Keratinocyte (primary cell): ENCODE measurements at regions not wholly inside any gene's neighbourhood (a gene's known extent, or its start where the extent isn't known, plus 50 kb on each side); places are given as distances from the start of the nearest gene placed in this dataset.

Experiments
- DNase-seq: peaks from one replicate; pipeline ENCODE4 v3.0.0-alpha.2; 2011; ENCODE audit warnings: low read depth, missing footprints, low spot score
- FAIRE-seq: peaks from 2 replicates; lab custom pipeline; 2011; peaks lifted over from hg19 to GRCh38; lab: Jason Lieb, UNC
- H2AFZ ChIP-seq: 2 replicates; pipeline ENCODE4 v1.6.0; 2012; ENCODE audit warnings: low read length, control low read depth, inconsistent platforms; ENCODE audit not compliant: control insufficient read depth
- H3K27ac ChIP-seq: 2 replicates; pipeline ENCODE4 v1.5.1; 2011; ENCODE audit warnings: low read length; ENCODE audit not compliant: control insufficient read depth, insufficient read depth
- H3K27me3 ChIP-seq: 3 replicates; pipeline ENCODE4 v1.6.0; 2011; ENCODE audit warnings: low read length; ENCODE audit not compliant: control insufficient read depth, insufficient read depth; ENCODE audit errors: extremely low read depth
- H3K36me3 ChIP-seq, 2 experiments: 2 replicates in 1 of 2; 3 replicates in 1 of 2; pipeline ENCODE4 v1.5.1; 2011; ENCODE audit warnings: low read length in 2 of 2, mild to moderate bottlenecking in 1 of 2; ENCODE audit not compliant: control insufficient read depth in 2 of 2, insufficient read depth in 2 of 2; ENCODE audit errors: extremely low read depth in 1 of 2
- H3K4me1 ChIP-seq: 3 replicates; pipeline ENCODE4 v1.5.1; 2011; ENCODE audit warnings: low read length; ENCODE audit not compliant: control insufficient read depth, insufficient read depth; ENCODE audit errors: extremely low read depth
- H3K4me2 ChIP-seq: 3 replicates; pipeline ENCODE4 v1.6.0; 2011; ENCODE audit warnings: low read depth, low read length; ENCODE audit not compliant: control insufficient read depth, insufficient read depth; ENCODE audit errors: extremely low read depth
- H3K4me3 ChIP-seq, 3 experiments: fragments of 200-600 bp in 1 of 3; sonication (generic) in 1 of 3; 2 replicates in 2 of 3; 3 replicates in 1 of 3; pipeline ENCODE4 v1.5.1; 2011 to 2016; ENCODE audit warnings: low read length in 3 of 3, mild to moderate bottlenecking in 3 of 3, control low read depth in 2 of 3, inconsistent platforms in 1 of 3, low read depth in 1 of 3, mixed read lengths in 1 of 3, mixed run types in 1 of 3, moderate library complexity in 1 of 3; ENCODE audit not compliant: control insufficient read depth in 2 of 3, insufficient read depth in 2 of 3; ENCODE audit errors: extremely low read depth in 1 of 3
- H3K79me2 ChIP-seq: 2 replicates; pipeline ENCODE4 v1.6.0; 2012; ENCODE audit warnings: low read length; ENCODE audit not compliant: control insufficient read depth, insufficient read depth
- H3K9ac ChIP-seq: 3 replicates; pipeline ENCODE4 v1.6.0; 2011; ENCODE audit warnings: low read length; ENCODE audit not compliant: control insufficient read depth, insufficient read depth; ENCODE audit errors: extremely low read depth
- H3K9me1 ChIP-seq: 3 replicates; pipeline ENCODE4 v1.6.0; 2011; ENCODE audit warnings: low read length; ENCODE audit not compliant: control insufficient read depth, insufficient read depth; ENCODE audit errors: extremely low read depth
- H3K9me3 ChIP-seq: 2 replicates; pipeline ENCODE4 v1.5.1; 2012; ENCODE audit warnings: low read depth, low read length; ENCODE audit not compliant: control insufficient read depth
- H4K20me1 ChIP-seq: 3 replicates; pipeline ENCODE4 v1.6.0; 2011; ENCODE audit warnings: low read length; ENCODE audit not compliant: control insufficient read depth, insufficient read depth; ENCODE audit errors: extremely low read depth
- CTCF ChIP-seq, 3 experiments: IDR thresholded peaks in 1 of 3; conservative IDR thresholded peaks in 1 of 3; optimal IDR thresholded peaks in 1 of 3; 2 replicates in 2 of 3; 3 replicates in 1 of 3; pipeline versions ENCODE3 to v1.5.1; 2011; ENCODE audit warnings: low read length in 3 of 3, mild to moderate bottlenecking in 3 of 3, moderate library complexity in 2 of 3, control low read depth in 1 of 3, inconsistent platforms in 1 of 3; ENCODE audit not compliant: insufficient read depth in 2 of 3; ENCODE audit errors: extremely low read depth in 1 of 3
- EZH2 ChIP-seq: IDR thresholded peaks from one replicate; pipeline ENCODE4 v1.6.1; 2012; ENCODE audit warnings: inconsistent platforms, mild to moderate bottlenecking, low read length, moderate library complexity
- dilution Hi-C: fragments of 300-500 bp; cut with MboI; formaldehyde crosslinking; loops from one replicate; pipeline ENCODE4 v1.7.0; 2020; ENCODE audit warnings: low sequenced_read_pairs; ENCODE audit not compliant: extremely low pct_ligation_motif_present

GRCh38 chr5:174426851-174427250 lies 297.5 kb upstream of the MSX2 start:
- dilution Hi-C loops: no loop called here
- Histone ChIP-seq H3K36me3 (no peaks in the 10 kb centered on the region), H3K9me1 (no peaks in the 10 kb centered on the region), H3K9ac (no peak overlapping the region), H3K27me3 (no peaks in the 10 kb centered on the region), H2AFZ (no peak overlapping the region), H3K27ac (no peak overlapping the region), H3K9me3 (no peaks in the 10 kb centered on the region), H3K4me3 (no peak overlapping the region), H3K79me2 (no peaks in the 10 kb centered on the region), H3K4me1 (peaks cover 13% of the 10 kb centered on the region), H4K20me1 (no peaks in the 10 kb centered on the region), H3K4me2 (no peak overlapping the region)
- DNase-seq (no peak), FAIRE-seq (no peak)
- TF ChIP-seq CTCF (optimal IDR thresholded peaks at IDR 0.05 in 1 of 3, IDR thresholded peaks at IDR 0.05 in 1 of 3, conservative IDR thresholded peaks at IDR 0.05 in 1 of 3; ENCODE audit: extremely low read depth in 1 of 3, insufficient read depth in 2 of 3, low read length in 3 of 3): no peak
- TF ChIP-seq EZH2: no peak

- no peak for DNase-seq
- Histone ChIP-seq H3K27ac (no peak overlapping the region), H3K27me3 (no peaks in the 10 kb centered on the region), H3K36me3 (no peaks in the 10 kb centered on the region), H2AFZ (no peak overlapping the region), H3K4me3 (no peak overlapping the region), H3K4me2 (no peak overlapping the region), H3K9ac (no peak overlapping the region), H3K9me3 (no peaks in the 10 kb centered on the region), H3K4me1 (peaks cover 13% of the 10 kb centered on the region), H3K9me1 (no peaks in the 10 kb centered on the region), H4K20me1 (no peaks in the 10 kb centered on the region), H3K79me2 (no peaks in the 10 kb centered on the region)
- no peak for FAIRE-seq
- TF ChIP-seq CTCF (optimal IDR thresholded peaks at IDR 0.05 in 1 of 3, IDR thresholded peaks at IDR 0.05 in 1 of 3, conservative IDR thresholded peaks at IDR 0.05 in 1 of 3; ENCODE audit: extremely low read depth in 1 of 3, insufficient read depth in 2 of 3, low read length in 3 of 3) (no peak), EZH2 (no peak)
- dilution Hi-C loops: no loop called here
Measured at GRCh38 chr5:174427304-174427703, 297.1 kb upstream of the MSX2 start.
